IPS-18c (cell line): ENCODE measurements at regions not wholly inside any gene's neighbourhood (a gene's known extent, or its start where the extent isn't known, plus 50 kb on each side); places are given as distances from the start of the nearest gene placed in this dataset.

Source experiments
- H3K4me3 ChIP-seq: 2 replicates; pipeline ENCODE4 v1.7.0; 2013; ENCODE audit warnings: low read depth, mild to moderate bottlenecking, low read length, moderate library complexity; ENCODE audit not compliant: insufficient read depth
- H3K9me3 ChIP-seq: one replicate; pipeline ENCODE4 v1.6.1; 2013; ENCODE audit warnings: mild to moderate bottlenecking, low read length, moderate library complexity; ENCODE audit not compliant: control insufficient read depth, insufficient read depth

- no peak overlapping the region for H3K4me3 ChIP-seq
Observed at GRCh38 chr4:124304941-124305340, 407.6 kb downstream of the ANKRD50 start.

GRCh38 chr4:124306352-124306751, 406.2 kb downstream of the ANKRD50 start:
- H3K4me3 ChIP-seq, result no peak overlapping the region
- H3K9me3 ChIP-seq, result no peaks in the 10 kb centered on the region

More at GRCh38 chr4:124304941-124305340, 407.6 kb downstream of the ANKRD50 start:
- no peaks in the 10 kb centered on the region for H3K9me3 ChIP-seq

- H3K4me3 ChIP-seq, result no peak overlapping the region
- H3K9me3 ChIP-seq, result no peaks in the 10 kb centered on the region
Observed at GRCh38 chr4:124307143-124307542, 405.4 kb downstream of the ANKRD50 start.

- H3K4me3 ChIP-seq, result no peak overlapping the region
- H3K9me3 ChIP-seq, result no peaks in the 10 kb centered on the region
Observed at GRCh38 chr4:124318292-124318691, 394.2 kb downstream of the ANKRD50 start.

- Histone ChIP-seq H3K9me3 (no peaks in the 10 kb centered on the region), H3K4me3 (no peak overlapping the region)
Observed at GRCh38 chr4:124321364-124321763, 391.2 kb downstream of the ANKRD50 start.

- Histone ChIP-seq H3K9me3 (no peaks in the 10 kb centered on the region), H3K4me3 (no peak overlapping the region)
Observed at GRCh38 chr4:124322234-124323065, 390.1 kb downstream of the ANKRD50 start.

- H3K9me3 ChIP-seq, result no peaks in the 10 kb centered on the region
- no peak overlapping the region for H3K4me3 ChIP-seq
Observed at GRCh38 chr4:124325690-124326089, 386.8 kb downstream of the ANKRD50 start.

- Histone ChIP-seq H3K9me3 (no peaks in the 10 kb centered on the region), H3K4me3 (no peak overlapping the region)
Observed at GRCh38 chr4:124329134-124329533, 383.4 kb downstream of the ANKRD50 start.

- Histone ChIP-seq H3K4me3 (no peak overlapping the region), H3K9me3 (no peaks in the 10 kb centered on the region)
Observed at GRCh38 chr4:124330045-124330444, 382.5 kb downstream of the ANKRD50 start.

- H3K4me3 ChIP-seq, result no peak overlapping the region
- H3K9me3 ChIP-seq, result no peaks in the 10 kb centered on the region
Observed at GRCh38 chr4:124331781-124332180, 380.8 kb downstream of the ANKRD50 start.

- Histone ChIP-seq H3K4me3 (no peak overlapping the region), H3K9me3 (no peaks in the 10 kb centered on the region)
Observed at GRCh38 chr4:124333466-124333865, 379.1 kb downstream of the ANKRD50 start.

GRCh38 chr4:124334119-124334518, 378.4 kb downstream of the ANKRD50 start:
- H3K4me3 ChIP-seq, result no peak overlapping the region
- no peaks in the 10 kb centered on the region for H3K9me3 ChIP-seq

GRCh38 chr4:124337874-124338273, 374.7 kb downstream of the ANKRD50 start:
- Histone ChIP-seq H3K4me3 (no peak overlapping the region), H3K9me3 (no peaks in the 10 kb centered on the region)

GRCh38 chr4:124343661-124344171, 368.8 kb downstream of the ANKRD50 start:
- Histone ChIP-seq H3K9me3 (no peaks in the 10 kb centered on the region), H3K4me3 (no peak overlapping the region)

- Histone ChIP-seq H3K4me3 (no peak overlapping the region), H3K9me3 (no peaks in the 10 kb centered on the region)
Observed at GRCh38 chr4:124372916-124373315, 339.6 kb downstream of the ANKRD50 start.

GRCh38 chr4:124386163-124386562, 326.4 kb downstream of the ANKRD50 start:
- H3K4me3 ChIP-seq, result no peak overlapping the region
- H3K9me3 ChIP-seq, result no peaks in the 10 kb centered on the region

- no peaks in the 10 kb centered on the region for H3K9me3 ChIP-seq
- H3K4me3 ChIP-seq, result no peak overlapping the region
Observed at GRCh38 chr4:124386648-124387047, 325.9 kb downstream of the ANKRD50 start.

- Histone ChIP-seq H3K9me3 (no peaks in the 10 kb centered on the region), H3K4me3 (no peak overlapping the region)
Observed at GRCh38 chr4:124389591-124389990, 322.9 kb downstream of the ANKRD50 start.

- H3K4me3 ChIP-seq, result no peak overlapping the region
- H3K9me3 ChIP-seq, result no peaks in the 10 kb centered on the region
Observed at GRCh38 chr4:124390861-124391260, 321.7 kb downstream of the ANKRD50 start.
